OCI-LY7 (cell line): ENCODE measurements at regions not wholly inside any gene's neighbourhood (a gene's known extent, or its start where the extent isn't known, plus 50 kb on each side); places are given as distances from the start of the nearest gene placed in this dataset.
"Not testable (repeated sequence)": the region's sequence is repeated elsewhere in the genome, so short reads cannot be mapped to it uniquely, and the experiment has no call there.

Experiments
- EZH2phosphoT487 ChIP-seq: fragments of 200-600 bp; sonication (generic); IDR thresholded peaks from 2 replicates; pipeline ENCODE4 v1.6.1; 2018; ENCODE audit warnings: low read depth, borderline replicate concordance, mild to moderate bottlenecking, mixed run types, antibody characterized with exemption, low read length, moderate library complexity, mixed read lengths
- TF ChIP-seq, protein P1 (sequence below): fragments of 200-600 bp; sonication (generic); conservative IDR thresholded peaks from 2 replicates; pipeline ENCODE4 v1.5.1; 2014; ENCODE audit warnings: mild to moderate bottlenecking, antibody characterized with exemption, low read length, moderate library complexity, mixed read lengths

DNA sequence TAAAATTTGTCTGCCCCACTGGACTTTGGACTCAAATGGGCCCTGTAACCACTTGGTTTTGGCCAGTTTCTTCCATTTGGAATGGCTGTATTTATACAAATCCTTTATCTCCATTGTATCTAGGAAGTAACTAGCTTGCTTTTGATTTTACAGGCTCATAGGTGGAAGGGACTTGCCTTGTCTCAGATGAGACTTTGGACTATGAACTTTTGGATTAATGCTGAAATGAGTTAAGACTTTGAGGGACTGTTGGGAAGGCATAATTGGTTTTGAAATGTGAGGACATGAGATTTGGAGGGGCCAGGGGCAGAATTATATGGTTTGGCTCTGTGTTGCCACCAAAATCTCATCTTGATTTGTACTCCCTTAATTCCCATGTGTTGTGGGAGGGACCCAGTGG is 198.3 kb upstream of the BOD1L1 start:
- TF ChIP-seq, protein P1, sequence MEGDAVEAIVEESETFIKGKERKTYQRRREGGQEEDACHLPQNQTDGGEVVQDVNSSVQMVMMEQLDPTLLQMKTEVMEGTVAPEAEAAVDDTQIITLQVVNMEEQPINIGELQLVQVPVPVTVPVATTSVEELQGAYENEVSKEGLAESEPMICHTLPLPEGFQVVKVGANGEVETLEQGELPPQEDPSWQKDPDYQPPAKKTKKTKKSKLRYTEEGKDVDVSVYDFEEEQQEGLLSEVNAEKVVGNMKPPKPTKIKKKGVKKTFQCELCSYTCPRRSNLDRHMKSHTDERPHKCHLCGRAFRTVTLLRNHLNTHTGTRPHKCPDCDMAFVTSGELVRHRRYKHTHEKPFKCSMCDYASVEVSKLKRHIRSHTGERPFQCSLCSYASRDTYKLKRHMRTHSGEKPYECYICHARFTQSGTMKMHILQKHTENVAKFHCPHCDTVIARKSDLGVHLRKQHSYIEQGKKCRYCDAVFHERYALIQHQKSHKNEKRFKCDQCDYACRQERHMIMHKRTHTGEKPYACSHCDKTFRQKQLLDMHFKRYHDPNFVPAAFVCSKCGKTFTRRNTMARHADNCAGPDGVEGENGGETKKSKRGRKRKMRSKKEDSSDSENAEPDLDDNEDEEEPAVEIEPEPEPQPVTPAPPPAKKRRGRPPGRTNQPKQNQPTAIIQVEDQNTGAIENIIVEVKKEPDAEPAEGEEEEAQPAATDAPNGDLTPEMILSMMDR = not testable (repeated sequence)
- not testable (repeated sequence) for TF ChIP-seq EZH2phosphoT487
